Mesenchymal stem cell (in vitro differentiated cells and primary cell): ENCODE measurements at regions not wholly inside any gene's neighbourhood (a gene's known extent, or its start where the extent isn't known, plus 50 kb on each side); places are given as distances from the start of the nearest gene placed in this dataset.

Experiments used
- DNase-seq: peaks from one replicate; pipeline ENCODE4 v3.0.0-alpha.2; 2013
- H2AFZ ChIP-seq: one replicate; pipeline ENCODE4 v1.6.1; 2013; ENCODE audit warnings: low read depth, mild to moderate bottlenecking, control low read depth, inconsistent platforms, low read length, moderate library complexity
- H2AK5ac ChIP-seq: 2 replicates; pipeline ENCODE4 v1.6.1; 2013; ENCODE audit warnings: low read length, moderate library complexity, mild to moderate bottlenecking, inconsistent platforms; ENCODE audit not compliant: severe bottlenecking
- H2BK120ac ChIP-seq: one replicate; pipeline ENCODE4 v1.6.1; 2013; ENCODE audit warnings: low read depth, mild to moderate bottlenecking, inconsistent platforms, low read length, moderate library complexity
- H2BK12ac ChIP-seq, 2 experiments: one replicate each; pipeline ENCODE4 v1.6.1; 2013; ENCODE audit warnings: inconsistent platforms in 2 of 2, low read length in 2 of 2, mild to moderate bottlenecking in 2 of 2, moderate library complexity in 2 of 2, control low read depth in 1 of 2
- H2BK15ac ChIP-seq: one replicate; pipeline ENCODE4 v1.6.1; 2013; ENCODE audit warnings: mild to moderate bottlenecking, low read depth, inconsistent platforms; ENCODE audit not compliant: poor library complexity, severe bottlenecking
- H2BK5ac ChIP-seq: 2 replicates; pipeline ENCODE4 v1.6.1; 2013; ENCODE audit warnings: low read depth, mild to moderate bottlenecking, low read length, control low read depth, inconsistent platforms; ENCODE audit not compliant: poor library complexity, severe bottlenecking
- H3K14ac ChIP-seq, 2 experiments: one replicate each; pipeline ENCODE4 v1.6.1; 2013; ENCODE audit warnings: inconsistent platforms in 2 of 2, low read length in 2 of 2, control low read depth in 1 of 2, mild to moderate bottlenecking in 1 of 2, moderate library complexity in 1 of 2
- H3K18ac ChIP-seq, 2 experiments: one replicate each; pipeline ENCODE4 v1.6.1; 2013; ENCODE audit warnings: inconsistent platforms in 2 of 2, low read length in 2 of 2, control low read depth in 1 of 2, low read depth in 1 of 2, mild to moderate bottlenecking in 1 of 2
- H3K23ac ChIP-seq, 2 experiments: one replicate each; pipeline ENCODE4 v1.6.1; 2013; ENCODE audit warnings: inconsistent platforms in 2 of 2, low read length in 2 of 2, mild to moderate bottlenecking in 2 of 2, moderate library complexity in 2 of 2, control low read depth in 1 of 2
- H3K27ac ChIP-seq: 2 replicates; pipeline ENCODE4 v1.5.1; 2013; ENCODE audit warnings: mild to moderate bottlenecking, moderate library complexity, low read length, control low read depth, inconsistent platforms; ENCODE audit not compliant: poor library complexity, severe bottlenecking
- H3K27me3 ChIP-seq, 2 experiments: 2 replicates each; pipeline versions ENCODE4 v1.6.1 to v1.7.0; 2013; ENCODE audit warnings: low read length in 2 of 2, mild to moderate bottlenecking in 2 of 2, moderate library complexity in 2 of 2, control low read depth in 1 of 2, inconsistent platforms in 1 of 2; ENCODE audit not compliant: control insufficient read depth in 1 of 2, insufficient read depth in 1 of 2
- H3K36me3 ChIP-seq, 2 experiments: 2 replicates each; pipeline versions ENCODE4 v1.6.1 to v1.7.0; 2013; ENCODE audit warnings: low read length in 2 of 2, control low read depth in 1 of 2, inconsistent platforms in 1 of 2, low read depth in 1 of 2, mild to moderate bottlenecking in 1 of 2; ENCODE audit not compliant: insufficient read depth in 2 of 2, control insufficient read depth in 1 of 2
- H3K4ac ChIP-seq, 2 experiments: one replicate each; pipeline ENCODE4 v1.6.1; 2013; ENCODE audit warnings: inconsistent platforms in 2 of 2, low read length in 2 of 2, mild to moderate bottlenecking in 2 of 2, moderate library complexity in 2 of 2, control low read depth in 1 of 2, low read depth in 1 of 2
- H3K4me1 ChIP-seq: 2 replicates; pipeline ENCODE4 v1.6.1; 2013; ENCODE audit warnings: low read depth, low read length, control low read depth; ENCODE audit not compliant: control insufficient read depth, insufficient read depth
- H3K4me2 ChIP-seq: 2 replicates; pipeline ENCODE4 v1.6.1; 2013; ENCODE audit warnings: low read length, mild to moderate bottlenecking, inconsistent platforms; ENCODE audit not compliant: poor library complexity, severe bottlenecking
- H3K4me3 ChIP-seq, 2 experiments: 2 replicates each; pipeline versions ENCODE4 v1.5.1 to v1.7.0; 2013; ENCODE audit warnings: low read length in 2 of 2, mild to moderate bottlenecking in 2 of 2, control low read depth in 1 of 2, low read depth in 1 of 2; ENCODE audit not compliant: insufficient read depth in 1 of 2
- H3K79me1 ChIP-seq: replicated peaks from 2 replicates; pipeline ENCODE4 v1.6.1; 2013; ENCODE audit warnings: mild to moderate bottlenecking, control low read depth, low read length, inconsistent platforms; ENCODE audit not compliant: poor library complexity, severe bottlenecking
- H3K9ac ChIP-seq: 2 replicates; pipeline ENCODE4 v1.7.0; 2013; ENCODE audit warnings: mild to moderate bottlenecking, low read length, moderate library complexity
- H3K9me3 ChIP-seq: 2 replicates; pipeline ENCODE4 v1.7.0; 2013; ENCODE audit warnings: mild to moderate bottlenecking, low read length; ENCODE audit not compliant: control insufficient read depth
- H4K8ac ChIP-seq: one replicate; pipeline ENCODE4 v1.6.1; 2013; ENCODE audit warnings: inconsistent platforms, mild to moderate bottlenecking, low read length, moderate library complexity
- H4K91ac ChIP-seq: one replicate; pipeline ENCODE4 v1.6.1; 2013; ENCODE audit warnings: mild to moderate bottlenecking, low read length, inconsistent platforms
- WGBS: methylation state at CpG from one replicate; pipeline ENCODE4 v1.1.7; 2013; ENCODE audit warnings: mixed read lengths; 5-methylcytosine and 5-hydroxymethylcytosine counted together

GRCh38 chr1:182146286-182146685 lies 84.8 kb upstream of the ZNF648 start:
- 94% methylated on average over 5 of the region's 5 CpGs for WGBS
- H3K18ac ChIP-seq = no peak overlapping the region
- H2AFZ ChIP-seq = no peak overlapping the region
- no peak overlapping the region for H3K27ac ChIP-seq
- no peak for DNase-seq
- H3K4ac ChIP-seq = no peak overlapping the region
- H2AK5ac ChIP-seq = no peak overlapping the region
- H3K27me3 ChIP-seq = peaks cover 0 to 3% of the 10 kb centered on the region in 2 experiments
- no peaks in the 10 kb centered on the region for H3K79me1 ChIP-seq
- no peak overlapping the region for H2BK5ac ChIP-seq
- no peak overlapping the region for H2BK15ac ChIP-seq
- H4K8ac ChIP-seq = no peak overlapping the region
- no peak overlapping the region for H4K91ac ChIP-seq
- no peak overlapping the region for H2BK120ac ChIP-seq
- no peak overlapping the region for H3K9ac ChIP-seq
- no peak overlapping the region for H3K4me3 ChIP-seq
- no peaks in the 10 kb centered on the region for H3K9me3 ChIP-seq
- no peaks in the 10 kb centered on the region for H3K36me3 ChIP-seq
- no peak overlapping the region for H2BK12ac ChIP-seq
- no peak overlapping the region for H3K23ac ChIP-seq
- no peak overlapping the region for H3K14ac ChIP-seq
- no peak overlapping the region for H3K4me2 ChIP-seq
- peaks cover 7% of the 10 kb centered on the region for H3K4me1 ChIP-seq

DNA sequence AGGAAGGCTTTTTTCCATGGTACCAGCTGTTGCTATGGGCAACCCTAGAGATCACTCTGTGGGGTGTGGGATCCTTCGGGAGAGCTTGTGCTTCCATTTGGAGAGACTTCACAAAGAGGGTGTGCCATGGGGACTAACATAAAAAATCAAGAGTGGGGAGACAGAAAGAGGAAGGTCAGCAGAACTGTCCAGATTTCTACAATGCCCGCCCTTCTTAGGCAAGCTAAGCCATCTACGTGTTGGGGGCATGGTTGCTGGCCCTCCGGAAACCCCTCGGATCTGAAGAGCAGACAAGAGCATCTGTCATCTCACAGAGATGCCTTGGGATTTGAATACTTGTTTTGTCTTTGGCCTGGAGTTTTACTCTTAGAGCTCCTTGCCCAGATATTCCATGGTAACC lies 83.9 kb upstream of the ZNF648 start:
- Histone ChIP-seq H2AK5ac (no peak overlapping the region), H3K4me3 (no peak overlapping the region), H3K79me1 (no peaks in the 10 kb centered on the region), H3K4me2 (no peak overlapping the region), H2BK15ac (no peak overlapping the region), H2AFZ (no peak overlapping the region), H3K4ac (no peak overlapping the region), H3K18ac (no peak overlapping the region), H3K4me1 (peaks cover 7% of the 10 kb centered on the region), H4K91ac (no peak overlapping the region), H3K27me3 (peaks cover 0 to 3% of the 10 kb centered on the region in 2 experiments), H4K8ac (no peak overlapping the region), H2BK120ac (no peak overlapping the region), H3K27ac (no peak overlapping the region), H2BK5ac (no peak overlapping the region), H3K36me3 (no peaks in the 10 kb centered on the region), H3K9ac (peak overlapping the region; percentile 83), H3K9me3 (no peaks in the 10 kb centered on the region), H2BK12ac (no peak overlapping the region), H3K14ac (no peak overlapping the region), H3K23ac (no peak overlapping the region)
- 86% methylated on average over 5 of the region's 5 CpGs for WGBS
- no peak for DNase-seq

DNA sequence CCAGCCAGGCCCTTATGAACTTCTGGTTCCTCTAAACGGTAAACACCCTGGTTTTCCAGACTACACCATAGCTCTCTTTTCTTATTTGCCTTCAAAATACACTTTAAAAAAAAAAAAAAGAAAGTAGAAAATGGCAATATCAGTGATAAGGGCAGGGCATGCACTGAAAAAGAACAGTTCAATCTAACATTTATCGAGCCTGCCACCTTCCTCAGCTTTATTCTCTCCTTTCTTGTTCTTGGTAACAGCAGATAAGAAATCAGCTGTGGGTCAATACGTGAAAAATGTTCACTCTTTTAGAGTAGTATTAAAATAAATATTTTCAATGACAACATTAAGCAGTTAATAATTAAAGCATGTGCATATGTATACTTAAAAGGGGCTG lies 83.1 kb upstream of the ZNF648 start:
- H3K27ac ChIP-seq = no peak overlapping the region
- no peak overlapping the region for H2BK120ac ChIP-seq
- H3K4me2 ChIP-seq = no peak overlapping the region
- no peak overlapping the region for H4K8ac ChIP-seq
- H3K9ac ChIP-seq = peak overlapping the region; percentile 83
- H3K18ac ChIP-seq = no peak overlapping the region
- no peaks in the 10 kb centered on the region for H3K9me3 ChIP-seq
- H2AK5ac ChIP-seq = no peak overlapping the region
- WGBS = no CpG with 5 or more reads among the region's 3 CpGs
- no peak overlapping the region for H3K4me3 ChIP-seq
- H3K23ac ChIP-seq = no peak overlapping the region
- no peak for DNase-seq
- H3K79me1 ChIP-seq = no peaks in the 10 kb centered on the region
- H2BK5ac ChIP-seq = no peak overlapping the region
- H3K36me3 ChIP-seq = no peaks in the 10 kb centered on the region
- no peak overlapping the region for H4K91ac ChIP-seq
- no peak overlapping the region for H2BK15ac ChIP-seq
- H3K4me1 ChIP-seq = peaks cover 7% of the 10 kb centered on the region
- H3K4ac ChIP-seq = no peak overlapping the region
- peaks cover 0 to 3% of the 10 kb centered on the region in 2 experiments for H3K27me3 ChIP-seq
- no peak overlapping the region for H2BK12ac ChIP-seq
- no peak overlapping the region for H3K14ac ChIP-seq
- no peak overlapping the region for H2AFZ ChIP-seq

DNA sequence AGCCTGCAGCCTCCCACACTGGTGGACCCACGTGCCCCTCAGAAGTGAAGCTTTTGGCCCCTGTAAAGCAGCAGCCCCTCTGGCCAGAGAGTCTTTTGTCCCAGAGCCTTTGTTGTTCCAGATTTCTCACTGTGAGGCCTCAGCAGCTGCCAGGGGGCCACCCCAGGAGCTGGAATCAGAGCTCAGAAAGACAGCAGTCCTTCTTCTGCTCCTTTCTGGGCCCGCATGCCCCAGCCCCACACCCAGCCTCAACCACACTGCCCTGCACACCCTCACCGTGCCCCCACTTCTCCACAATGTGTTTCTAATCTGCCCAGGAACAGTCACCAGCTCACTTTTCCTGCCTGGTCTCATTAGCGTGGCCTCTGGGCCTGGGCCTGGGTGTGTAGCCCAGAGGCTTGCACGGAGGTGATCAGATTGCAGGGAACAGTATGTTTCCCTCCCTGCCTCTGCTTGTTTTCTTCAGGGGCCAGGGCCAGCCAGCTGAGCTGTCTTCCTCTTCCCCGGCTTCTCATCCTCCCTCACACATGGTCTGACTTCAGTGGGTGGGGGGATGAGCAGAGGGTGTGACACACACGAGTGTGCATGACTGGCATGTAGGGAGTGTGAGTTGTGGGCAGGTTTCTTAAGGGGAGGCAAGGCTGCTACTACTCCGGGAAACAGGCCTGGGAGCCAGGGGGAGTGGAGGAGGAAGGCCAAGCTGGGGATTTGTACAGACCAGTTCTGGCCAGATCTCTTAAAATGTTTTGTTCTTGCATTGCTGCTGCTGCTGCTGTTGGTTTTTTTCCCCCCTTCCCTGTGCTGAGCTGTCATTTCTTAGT lies 82.5 kb upstream of the ZNF648 start:
- no peak overlapping the region for H3K23ac ChIP-seq
- H4K8ac ChIP-seq = peak overlapping the region; percentile 35
- H3K14ac ChIP-seq = peak overlapping the region in 1 of 2 experiments; percentile 59
- H3K4me3 ChIP-seq = no peak overlapping the region
- H3K4me1 ChIP-seq = peaks cover 7% of the 10 kb centered on the region
- peak overlapping the region; percentile 83 for H3K9ac ChIP-seq
- H3K9me3 ChIP-seq = no peaks in the 10 kb centered on the region
- no peak overlapping the region for H3K4ac ChIP-seq
- peaks cover 0 to 3% of the 10 kb centered on the region in 2 experiments for H3K27me3 ChIP-seq
- H2AFZ ChIP-seq = no peak overlapping the region
- H3K36me3 ChIP-seq = no peaks in the 10 kb centered on the region
- no peak overlapping the region for H2BK15ac ChIP-seq
- H3K18ac ChIP-seq = peak overlapping the region in 1 of 2 experiments; percentile 48
- H2BK120ac ChIP-seq = no peak overlapping the region
- H2BK5ac ChIP-seq = no peak overlapping the region
- H3K4me2 ChIP-seq = no peak overlapping the region
- H2BK12ac ChIP-seq = no peak overlapping the region
- no peak overlapping the region for H2AK5ac ChIP-seq
- no peaks in the 10 kb centered on the region for H3K79me1 ChIP-seq
- WGBS = 35% methylated on average over 6 of the region's 8 CpGs
- DNase-seq = peak; percentile 27
- H3K27ac ChIP-seq = no peak overlapping the region
- no peak overlapping the region for H4K91ac ChIP-seq
